K562 (cell line): ENCODE measurements at regions not wholly inside any gene's neighbourhood (a gene's known extent, or its start where the extent isn't known, plus 50 kb on each side); places are given as distances from the start of the nearest gene placed in this dataset.

Source experiments
- CBX1 ChIP-seq: sonication (generic); IDR thresholded peaks from 2 replicates; pipeline ENCODE4 v1.6.1; 2016; ENCODE audit warnings: antibody characterized with exemption, low read depth, mild to moderate bottlenecking
- CREM ChIP-seq: IDR thresholded peaks from 2 replicates; pipeline ENCODE4 v1.6.1; 2014; ENCODE audit warnings: antibody characterized with exemption, low read depth
- CTCF ChIP-seq, 3 experiments: IDR thresholded peaks in 2 of 3; conservative IDR thresholded peaks in 1 of 3; 2 replicates each; pipeline ENCODE4 v1.5.1; 2011 to 2012; ENCODE audit warnings: low read length in 3 of 3, mild to moderate bottlenecking in 3 of 3, control low read depth in 2 of 3, improper control_type of control experiment in 1 of 3, inconsistent platforms in 1 of 3, low read depth in 1 of 3, mixed read lengths in 1 of 3, moderate library complexity in 1 of 3; ENCODE audit not compliant: insufficient read depth in 2 of 3
- FOXA1 ChIP-seq: fragments of 450-650 bp; IDR thresholded peaks from 2 replicates; pipeline ENCODE4 v1.6.1; 2016; ENCODE audit warnings: mild to moderate bottlenecking, borderline replicate concordance
- FOXM1 ChIP-seq, 2 experiments: fragments of 450-650 bp in 1 of 2; sonication (generic) in 1 of 2; formaldehyde crosslinking in 1 of 2; IDR thresholded peaks; 2 replicates each; pipeline versions ENCODE4 v1.6.1 to v1.9.0; 2017 to 2022; ENCODE audit warnings: low read depth in 2 of 2, mild to moderate bottlenecking in 2 of 2, missing genetic modification reagents in 1 of 2, moderate library complexity in 1 of 2
- NFIX ChIP-seq: fragments of 250-450 bp; sonication (Bioruptor Pico); IDR thresholded peaks from 2 replicates; pipeline ENCODE4 v1.4.0; 2020; ENCODE audit warnings: low read depth, mild to moderate bottlenecking, moderate library complexity
- PHF8 ChIP-seq: fragments of 200-600 bp; sonication (generic); IDR thresholded peaks from 2 replicates; pipeline ENCODE4 v1.6.1; 2012; ENCODE audit warnings: mixed run types, mild to moderate bottlenecking, inconsistent platforms, low read length, moderate library complexity, borderline replicate concordance
- POLR2AphosphoS5 ChIP-seq: IDR thresholded peaks from 2 replicates; pipeline ENCODE4 v1.6.1; 2011; ENCODE audit warnings: mild to moderate bottlenecking, low read depth, low read length, moderate library complexity; ENCODE audit not compliant: control insufficient read depth, insufficient read depth
- TEAD4 ChIP-seq, 2 experiments: sonication (generic) in 1 of 2; formaldehyde crosslinking in 1 of 2; IDR thresholded peaks; 2 replicates each; pipeline versions ENCODE4 v1.6.1 to v1.8.0; 2012 to 2022; ENCODE audit warnings: borderline replicate concordance in 1 of 2, inconsistent platforms in 1 of 2, low read length in 1 of 2, mild to moderate bottlenecking in 1 of 2, missing genetic modification reagents in 1 of 2
- YBX1 ChIP-seq: fragments of 450-650 bp; IDR thresholded peaks from 2 replicates; pipeline ENCODE4 v1.7.1; 2016; ENCODE audit warnings: mild to moderate bottlenecking
- ZBTB7A ChIP-seq: IDR thresholded peaks from 2 replicates; pipeline ENCODE4 v1.6.1; 2011; ENCODE audit warnings: low read depth, mild to moderate bottlenecking, low read length, moderate library complexity, borderline replicate concordance; ENCODE audit not compliant: control insufficient read depth
- ZNF24 ChIP-seq: fragments of 450-650 bp; IDR thresholded peaks from 2 replicates; pipeline ENCODE4 v1.6.1; 2016
- ZNF253 ChIP-seq: fragments of 250-450 bp; sonication (Bioruptor Pico); conservative IDR thresholded peaks from 2 replicates; pipeline ENCODE4 v1.6.1; 2021; ENCODE audit warnings: mild to moderate bottlenecking
- ZNF644 ChIP-seq: fragments of 200-800 bp; sonication (Bioruptor generic); IDR thresholded peaks from 2 replicates; pipeline ENCODE4 v1.6.1; 2016; ENCODE audit warnings: low read depth, missing genetic modification characterization, missing compliant biosample characterization

DNA sequence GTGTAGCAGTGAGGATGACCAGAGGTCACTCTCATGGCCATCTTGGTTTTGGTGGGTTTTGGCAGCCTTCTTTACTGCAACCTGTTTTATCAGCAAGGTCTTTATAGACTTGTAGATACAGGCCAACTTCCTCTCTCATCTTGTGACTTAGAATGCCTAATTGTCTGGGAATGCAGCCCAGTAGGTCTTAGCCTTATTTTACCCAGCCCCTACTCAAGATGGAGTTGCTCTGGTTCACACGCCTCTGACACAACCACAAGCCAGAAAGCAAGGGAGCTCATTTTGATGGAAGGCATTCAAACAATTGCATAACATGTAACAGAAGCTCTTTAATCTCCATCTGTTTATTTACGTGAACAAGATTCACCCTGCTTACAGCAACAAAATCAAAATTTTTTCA lies 492.0 kb upstream of the SULF2 start:
- no peak for TF ChIP-seq CTCF (IDR thresholded peaks at IDR 0.05 in 2 of 3, conservative IDR thresholded peaks at IDR 0.05 in 1 of 3; ENCODE audit: insufficient read depth in 2 of 3, low read depth in 1 of 3, low read length in 3 of 3)
- TF ChIP-seq YBX1, result no peak
- no peak for TF ChIP-seq NFIX
- no peak for TF ChIP-seq ZNF644 (tag)
- TF ChIP-seq ZBTB7A, result no peak
- TF ChIP-seq FOXM1 (IDR thresholded peaks at IDR 0.05; ENCODE audit: low read depth), result no peak
- TF ChIP-seq FOXM1 (CRISPR knock-in tag; IDR thresholded peaks at IDR 0.05; ENCODE audit: low read depth), result no peak
- TF ChIP-seq POLR2AphosphoS5, result no peak
- TF ChIP-seq ZNF24, result no peak
- no peak for TF ChIP-seq FOXA1
- no peak for TF ChIP-seq ZNF253 (CRISPR knock-in tag)
- no peak for TF ChIP-seq PHF8
- TF ChIP-seq CREM, result no peak
- TF ChIP-seq TEAD4 (IDR thresholded peaks at IDR 0.05; ENCODE audit: low read length), result no peak
- no peak for TF ChIP-seq TEAD4 (CRISPR knock-in tag; IDR thresholded peaks at IDR 0.05; ENCODE audit: borderline replicate concordance)
- no peak for TF ChIP-seq CBX1
